Stimulated activated CD8-positive, alpha-beta memory T cell treated with anti-CD3 and anti-CD28 coated beads, Interleukin-7, amount 100 ng/mL, for 1 hour (primary cell): ENCODE measurements at regions not wholly inside any gene's neighbourhood (a gene's known extent, or its start where the extent isn't known, plus 50 kb on each side); places are given as distances from the start of the nearest gene placed in this dataset.
"Not testable (repeated sequence)": the region's sequence is repeated elsewhere in the genome, so short reads cannot be mapped to it uniquely, and the experiment has no call there.

ENCODE experiments used
- DNase-seq, 2 donors: peaks; one replicate each; pipeline ENCODE4 v3.0.0-alpha.2; 2020; ENCODE audit warnings: low read depth in 2 of 2

DNA sequence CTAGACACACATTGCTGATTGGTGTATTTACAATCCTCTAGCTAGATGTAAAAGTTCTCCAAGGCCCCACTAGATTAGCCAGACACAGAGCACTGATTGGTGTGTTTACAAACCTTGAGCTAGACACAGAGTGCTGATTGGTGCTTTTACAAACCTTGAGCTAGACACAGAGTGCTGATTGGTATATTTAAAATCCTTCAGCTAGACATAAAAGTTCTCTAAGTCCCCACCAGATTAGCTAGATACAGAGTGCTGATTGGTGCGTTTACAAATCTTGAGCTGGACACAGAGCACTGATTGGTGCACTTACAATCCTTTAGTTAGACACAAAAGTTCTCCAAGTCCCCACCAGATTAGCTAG lies 63.8 kb upstream of the DDHD1 start:
- DNase-seq = not testable (repeated sequence)

DNA sequence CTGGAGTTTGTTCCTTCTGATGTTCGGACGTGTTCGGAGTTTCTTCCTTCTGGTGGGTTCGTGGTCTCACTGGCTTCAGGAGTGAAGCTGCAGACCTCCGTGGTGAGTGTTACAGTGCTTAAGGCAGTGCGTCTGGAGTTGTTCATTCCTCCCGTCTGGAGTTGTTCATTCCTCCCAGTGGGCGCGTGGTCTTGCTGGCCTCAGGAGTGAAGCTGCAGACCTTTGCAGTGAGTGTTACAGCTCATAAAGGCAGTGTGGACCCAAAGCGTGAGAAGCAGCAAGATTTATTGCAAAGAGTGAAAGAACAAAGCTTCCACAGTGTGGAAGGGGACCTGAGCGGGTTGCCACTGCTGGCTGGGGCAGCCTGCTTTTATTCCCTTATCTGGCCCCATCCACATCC lies 63.4 kb upstream of the DDHD1 start:
- DNase-seq = not testable (repeated sequence)

DNA sequence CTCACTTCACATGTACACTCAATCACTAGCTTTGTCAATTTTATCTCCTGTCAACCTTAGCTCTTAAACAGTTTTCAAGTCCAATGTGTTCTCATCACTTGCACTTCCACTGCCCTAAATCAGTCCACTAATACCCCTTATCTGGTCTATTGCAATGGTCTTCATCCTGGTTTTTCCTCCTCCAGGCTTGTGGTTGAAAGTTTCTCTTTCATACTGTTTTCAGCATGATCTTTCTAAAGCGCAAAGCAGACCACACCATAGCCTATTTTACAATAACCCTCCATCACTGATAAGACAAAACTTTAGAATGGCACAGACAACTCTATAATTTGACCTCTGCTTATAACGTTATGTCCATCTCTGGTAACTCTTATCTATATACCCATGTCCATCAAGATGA lies 62.0 kb upstream of the DDHD1 start:
- no peak for DNase-seq

DNA sequence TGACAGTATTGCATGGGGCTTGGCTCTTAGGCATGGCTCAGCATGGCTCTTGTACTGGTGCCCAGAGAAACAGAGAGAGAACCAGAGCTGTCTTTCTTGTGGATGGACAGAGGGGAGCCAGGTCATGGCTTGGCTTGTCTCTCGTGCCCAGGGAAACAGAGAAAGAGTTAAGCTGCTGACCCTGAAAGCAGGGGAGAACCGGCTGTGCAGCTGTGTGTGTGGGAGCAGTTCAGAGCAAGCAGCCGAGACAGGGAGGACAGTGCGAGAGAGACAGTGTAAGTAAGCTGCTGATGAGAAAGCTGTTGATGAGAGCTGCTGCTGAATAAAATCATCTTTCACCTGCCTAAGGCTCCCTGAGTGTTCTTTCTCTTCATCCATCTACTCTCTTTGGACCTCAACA lies 61.3 kb upstream of the DDHD1 start:
- DNase-seq = no peak

DNA sequence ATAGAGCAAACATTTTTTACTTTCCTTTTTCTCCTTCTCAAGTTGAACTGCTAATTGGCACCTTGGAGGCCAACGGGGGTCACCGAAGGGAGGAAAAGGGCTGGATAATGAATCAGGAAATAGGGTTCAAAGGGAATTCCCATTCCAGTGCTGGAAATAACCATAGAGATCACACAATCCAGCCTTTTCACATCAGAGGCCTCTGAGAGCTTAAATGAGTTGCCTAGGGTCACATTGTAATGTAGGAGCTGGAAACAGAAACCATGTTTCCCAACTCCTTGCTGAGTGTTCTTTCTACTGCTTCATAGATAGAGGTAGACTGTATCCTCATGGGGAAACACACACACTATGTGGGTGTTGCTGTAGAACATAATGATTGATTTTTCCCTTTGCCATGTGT lies 60.6 kb upstream of the DDHD1 start:
- DNase-seq = no peak

DNA sequence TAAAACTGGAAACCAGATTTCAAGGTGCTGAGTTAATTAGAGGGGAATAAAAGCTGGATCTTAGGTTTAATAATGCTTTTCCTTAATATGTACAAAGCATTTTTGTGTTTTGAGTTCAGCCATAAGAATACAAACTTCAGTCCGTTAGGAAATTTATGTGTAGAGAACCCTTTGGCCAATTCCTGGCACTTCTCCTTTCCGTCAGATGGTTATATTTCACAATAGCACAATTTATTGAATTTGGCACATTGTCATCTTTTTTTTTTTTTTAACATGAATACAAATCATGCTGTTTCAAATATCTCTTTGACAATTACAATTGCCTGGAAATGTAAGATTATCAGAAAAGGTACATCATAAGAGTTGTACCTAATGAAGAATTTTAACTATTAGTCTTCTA lies 56.2 kb upstream of the DDHD1 start:
- no peak for DNase-seq
